ENCODE measurements at regions not wholly inside any gene's neighbourhood (a gene's known extent, or its start where the extent isn't known, plus 50 kb on each side); places are given as distances from the start of the nearest gene placed in this dataset.

DNA sequence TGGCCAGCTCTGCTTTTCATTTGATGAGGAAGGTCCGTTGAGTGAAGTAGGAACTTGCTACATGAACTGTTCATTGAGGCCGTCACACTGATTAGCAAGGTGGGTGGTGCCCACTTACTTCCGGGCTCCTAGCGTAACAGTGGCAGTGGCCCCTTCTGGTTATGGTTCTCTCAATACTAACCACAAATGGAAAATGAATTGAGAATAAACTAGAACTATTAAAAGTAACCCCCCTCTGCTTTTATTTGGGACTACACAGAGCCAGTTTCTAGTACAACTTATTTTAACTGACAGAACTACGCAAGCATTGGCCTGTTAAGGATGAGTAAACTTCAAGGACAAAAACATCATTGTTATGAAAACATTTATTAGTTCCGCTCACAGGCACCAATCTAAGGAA lies 519.1 kb downstream of the INHBA start:
- H3K79me2 ChIP-seq (ENCODE audit: control insufficient read depth in 1 of 2, insufficient read depth in 2 of 2, low read length in 2 of 2), result no peaks in the 10 kb centered on the region
- no peak for FAIRE-seq
- WGBS, 2 experiments (ENCODE audit: extremely low coverage in 1 of 2, insufficient coverage in 1 of 2, insufficient read length in 1 of 2, insufficient replicate concordance in 2 of 2, low coverage in 1 of 2, low lambda C conversion rate in 2 of 2, missing lambda C conversion rate in 1 of 2), result 91% methylated on average over 6 of the region's 6 CpGs; no CpG with 5 or more reads in 1 of the 2 experiments
- no peak for TF ChIP-seq HDAC6 (IDR thresholded peaks at IDR 0.05; ENCODE audit: low read depth, low read length)
- TF ChIP-seq SP4 (IDR thresholded peaks at IDR 0.05; ENCODE audit: low read length), result no peak
- no peak for TF ChIP-seq JUND (IDR thresholded peaks at IDR 0.05; ENCODE audit: low read length)
- no peak for TF ChIP-seq SIRT6 (IDR thresholded peaks at IDR 0.05; ENCODE audit: low read length)
- TF ChIP-seq, protein P1, sequence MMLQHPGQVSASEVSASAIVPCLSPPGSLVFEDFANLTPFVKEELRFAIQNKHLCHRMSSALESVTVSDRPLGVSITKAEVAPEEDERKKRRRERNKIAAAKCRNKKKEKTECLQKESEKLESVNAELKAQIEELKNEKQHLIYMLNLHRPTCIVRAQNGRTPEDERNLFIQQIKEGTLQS (IDR thresholded peaks at IDR 0.05; ENCODE audit: insufficient read depth, low read depth, low read length), result no peak
- TF ChIP-seq KDM4A (IDR thresholded peaks at IDR 0.05; ENCODE audit: low read depth, low read length, severe bottlenecking), result no peak
- no peak for TF ChIP-seq KDM1A (IDR thresholded peaks at IDR 0.05; ENCODE audit: borderline replicate concordance, low read length)
- no peak for TF ChIP-seq BCL11A (IDR thresholded peaks at IDR 0.05; ENCODE audit: low read depth in 2 of 2, low read length in 2 of 2)
- no peak for TF ChIP-seq BACH1 (IDR thresholded peaks at IDR 0.05; ENCODE audit: low read length)
- TF ChIP-seq NANOG (IDR thresholded peaks at IDR 0.05; ENCODE audit: insufficient read depth, low read depth, low read length, poor library complexity, severe bottlenecking), result no peak
- TF ChIP-seq, protein P2, sequence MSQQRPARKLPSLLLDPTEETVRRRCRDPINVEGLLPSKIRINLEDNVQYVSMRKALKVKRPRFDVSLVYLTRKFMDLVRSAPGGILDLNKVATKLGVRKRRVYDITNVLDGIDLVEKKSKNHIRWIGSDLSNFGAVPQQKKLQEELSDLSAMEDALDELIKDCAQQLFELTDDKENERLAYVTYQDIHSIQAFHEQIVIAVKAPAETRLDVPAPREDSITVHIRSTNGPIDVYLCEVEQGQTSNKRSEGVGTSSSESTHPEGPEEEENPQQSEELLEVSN (IDR thresholded peaks at IDR 0.05), result no peak
- no peak for TF ChIP-seq CBX5 (IDR thresholded peaks at IDR 0.05; ENCODE audit: low read depth, low read length)

More for the DNA sequence above, 519.1 kb downstream of the INHBA start:
- Histone ChIP-seq H2BK20ac (ENCODE audit: low read length) (no peak overlapping the region), H3K14ac (ENCODE audit: insufficient read length) (no peak overlapping the region), H3K4ac (replicated peaks; ENCODE audit: insufficient read length, low read depth, low read length) (no peak overlapping the region), H2BK12ac (ENCODE audit: low read depth, low read length) (0 out of 2 replicates have a peak overlapping the region, but pooled peaks have one; percentile 22), H3K4me1 (replicated peaks in 1 of 4; ENCODE audit: control insufficient read depth in 3 of 4, insufficient read depth in 4 of 4, low read length in 3 of 4) (no peaks in the 10 kb centered on the region), H2BK5ac (ENCODE audit: low read depth, low read length) (no peak overlapping the region), H3K79me1 (ENCODE audit: low read depth, low read length) (no peaks in the 10 kb centered on the region), H2AFZ (ENCODE audit: low read length) (no peak overlapping the region), H3K4me2 (ENCODE audit: insufficient read depth in 1 of 2, low read depth in 2 of 2, low read length in 2 of 2) (no peak overlapping the region), H3K9me3 (ENCODE audit: insufficient read depth in 2 of 2, low read depth in 1 of 2, low read length in 1 of 2) (no peaks in the 10 kb centered on the region), H3K4me3 (ENCODE audit: extremely low read depth in 1 of 4, insufficient read depth in 2 of 4, low read depth in 3 of 4, low read length in 4 of 4) (no peak overlapping the region), H3K23me2 (ENCODE audit: low read depth, low read length) (no peaks in the 10 kb centered on the region; the same call in 1 of the 2 replicates), H3K18ac (ENCODE audit: extremely low read depth, low read length) (no peak overlapping the region), H3K36me3 (ENCODE audit: control insufficient read depth in 2 of 4, insufficient read depth in 4 of 4, low read length in 3 of 4) (no peaks in the 10 kb centered on the region), H3K9ac (replicated peaks in 1 of 4; ENCODE audit: extremely low read depth in 1 of 4, low read depth in 3 of 4, low read length in 3 of 4) (no peak overlapping the region), H3K27ac (ENCODE audit: low read depth, low read length) (no peak overlapping the region), H4K8ac (ENCODE audit: extremely low read depth, insufficient read depth, low read length) (no peak overlapping the region), H4K5ac (ENCODE audit: insufficient read length, low read depth, low read length) (no peak overlapping the region), H2BK120ac (replicated peaks; ENCODE audit: low read depth, low read length) (no peak overlapping the region), H2BK15ac (ENCODE audit: low read length) (no peak overlapping the region), H3K27me3 (replicated peaks in 1 of 4; ENCODE audit: control insufficient read depth in 3 of 4, extremely low read depth in 1 of 4, insufficient read depth in 3 of 4, low read length in 3 of 4) (no peaks in the 10 kb centered on the region), H2AK5ac (ENCODE audit: low read depth, low read length) (no peak overlapping the region), H4K20me1 (replicated peaks in 1 of 2; ENCODE audit: control insufficient read depth in 1 of 2, insufficient read depth in 2 of 2, low read length in 2 of 2) (no peaks in the 10 kb centered on the region), H3K56ac (replicated peaks; ENCODE audit: insufficient read length, low read depth, low read length) (no peak overlapping the region), H3K23ac (ENCODE audit: insufficient read length) (no peak overlapping the region), H4K91ac (replicated peaks; ENCODE audit: insufficient read length, low read length) (no peak overlapping the region)
- CTCF ChIA-PET (ENCODE audit: partially characterized antibody), result no interaction called here
- POLR2A ChIA-PET (ENCODE audit: partially characterized antibody), result no interaction called here
- no peak for DNase-seq (ENCODE audit: low read depth in 1 of 2, low spot score in 2 of 2)
